Gastrocnemius medialis (tissue), 4 donors: ENCODE measurements at regions not wholly inside any gene's neighbourhood (a gene's known extent, or its start where the extent isn't known, plus 50 kb on each side); places are given as distances from the start of the nearest gene placed in this dataset.

Experiments
- ATAC-seq, 2 donors: fragments of 150-250 bp; one replicate each; pipeline ENCODE4 v1.9.1; 2016
- DNase-seq, 2 donors: peaks; one replicate each; pipeline ENCODE4 v3.0.0-alpha.2; 2019
- H3K27ac ChIP-seq, 4 donors: fragments of 200-600 bp; sonication (generic); 1 replicate in 1 of 4; 2 replicates in 3 of 4; pipeline ENCODE4 v1.5.1; 2016 to 2018; ENCODE audit warnings: mild to moderate bottlenecking in 2 of 4, moderate library complexity in 1 of 4
- H3K27me3 ChIP-seq, 3 donors: fragments of 200-600 bp; sonication (generic) in 2 of 3; 1 replicate in 1 of 3; 2 replicates in 2 of 3; pipeline versions ENCODE4 v1.5.1 to v1.6.0; 2016 to 2019; ENCODE audit warnings: mild to moderate bottlenecking in 1 of 3, moderate library complexity in 1 of 3
- H3K36me3 ChIP-seq, 2 donors: fragments of 200-600 bp; sonication (generic) in 1 of 2; one replicate each; pipeline ENCODE4 v1.5.1; 2017 to 2018
- H3K4me1 ChIP-seq, 2 donors: fragments of 200-600 bp; sonication (generic) in 1 of 2; one replicate each; pipeline ENCODE4 v1.5.1; 2016 to 2017; ENCODE audit warnings: mild to moderate bottlenecking in 2 of 2
- H3K4me3 ChIP-seq, 4 donors: fragments of 200-600 bp; sonication (generic) in 3 of 4; 1 replicate in 1 of 4; 2 replicates in 3 of 4; pipeline ENCODE4 v1.5.1; 2016 to 2019; ENCODE audit warnings: mild to moderate bottlenecking in 2 of 4
- H3K9me3 ChIP-seq, 3 donors: fragments of 200-600 bp; sonication (generic) in 2 of 3; 1 replicate in 1 of 3; 2 replicates in 2 of 3; pipeline ENCODE4 v1.5.1; 2016 to 2019
- CTCF ChIP-seq, 5 experiments: fragments of 450-650 bp in 3 of 5; fragments of 200-600 bp in 2 of 5; sonication (generic) in 2 of 5; IDR thresholded peaks in 4 of 5; conservative IDR thresholded peaks in 1 of 5; 1 replicate in 4 of 5; 2 replicates in 1 of 5; pipeline ENCODE4 v1.5.1; 2016 to 2019; ENCODE audit warnings: antibody characterized with exemption in 5 of 5, mild to moderate bottlenecking in 3 of 5, moderate library complexity in 3 of 5
- POLR2A ChIP-seq, 2 donors: fragments of 450-650 bp; IDR thresholded peaks; one replicate each; pipeline ENCODE4 v1.6.1; 2017; ENCODE audit warnings: antibody characterized with exemption in 2 of 2, mild to moderate bottlenecking in 2 of 2, moderate library complexity in 2 of 2
- in situ Hi-C, 4 donors: fragments of 200-750 bp; cut with MboI; loops; one replicate each; pipeline versions ENCODE4 v1.15.0 to v1.8.0; 2017; ENCODE audit warnings: low sequenced_read_pairs in 4 of 4
- intact Hi-C: fragments of 100-400 bp; cut with DNase I; formaldehyde crosslinking; loops from one replicate; pipeline ENCODE4 v1.15.1; 2023; ENCODE audit warnings: low total_unique reads

DNA sequence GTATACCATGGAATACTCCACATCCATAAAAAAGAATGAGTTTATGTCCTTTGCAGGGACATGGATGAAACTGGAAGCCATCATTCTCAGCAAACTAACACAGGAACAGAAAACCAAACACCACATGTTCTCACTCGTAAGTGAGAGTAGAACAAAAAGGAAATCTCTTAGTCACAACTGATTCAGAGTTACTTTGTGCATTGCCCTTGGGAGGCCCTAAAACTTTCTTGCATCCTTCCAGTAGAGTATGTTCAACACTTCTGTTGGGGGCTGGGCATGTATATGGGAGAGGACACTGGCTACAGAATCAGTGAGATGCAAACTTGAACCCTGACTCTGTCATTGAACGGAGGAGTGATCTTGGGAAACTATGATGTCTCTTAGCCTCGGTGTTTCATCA lies 147.4 kb upstream of the IRX5 start:
- in situ Hi-C loops (no loop called here), intact Hi-C loops (no loop called here)
- TF ChIP-seq CTCF (IDR thresholded peaks at IDR 0.05 in 4 of 5, conservative IDR thresholded peaks at IDR 0.05 in 1 of 5) = no peak
- TF ChIP-seq POLR2A (IDR thresholded peaks at IDR 0.05) = no peak
- H3K4me3 ChIP-seq = no peak overlapping the region
- no peak overlapping the region for H3K27ac ChIP-seq
- no peaks in the 10 kb centered on the region for H3K27me3 ChIP-seq
- peaks cover 0 to 6% (median 0%) of the 10 kb centered on the region in 3 donors for H3K9me3 ChIP-seq
- ATAC-seq (no peak), DNase-seq (no peak)
- H3K36me3 ChIP-seq = no peaks in the 10 kb centered on the region
- H3K4me1 ChIP-seq = no peaks in the 10 kb centered on the region

- Histone ChIP-seq H3K9me3 (no peaks in the 10 kb centered on the region), H3K4me3 (no peak overlapping the region), H3K36me3 (no peaks in the 10 kb centered on the region), H3K27me3 (no peaks in the 10 kb centered on the region), H3K4me1 (no peaks in the 10 kb centered on the region), H3K27ac (no peak overlapping the region)
- intact Hi-C loops = no loop called here
- TF ChIP-seq CTCF (IDR thresholded peaks at IDR 0.05 in 4 of 5, conservative IDR thresholded peaks at IDR 0.05 in 1 of 5) (no peak), POLR2A (IDR thresholded peaks at IDR 0.05) (no peak)
- DNase-seq (no peak), ATAC-seq (no peak)
- in situ Hi-C loops = no loop called here
Measured at GRCh38 chr16:54780266-54780665, 150.4 kb upstream of the IRX5 start.

DNA sequence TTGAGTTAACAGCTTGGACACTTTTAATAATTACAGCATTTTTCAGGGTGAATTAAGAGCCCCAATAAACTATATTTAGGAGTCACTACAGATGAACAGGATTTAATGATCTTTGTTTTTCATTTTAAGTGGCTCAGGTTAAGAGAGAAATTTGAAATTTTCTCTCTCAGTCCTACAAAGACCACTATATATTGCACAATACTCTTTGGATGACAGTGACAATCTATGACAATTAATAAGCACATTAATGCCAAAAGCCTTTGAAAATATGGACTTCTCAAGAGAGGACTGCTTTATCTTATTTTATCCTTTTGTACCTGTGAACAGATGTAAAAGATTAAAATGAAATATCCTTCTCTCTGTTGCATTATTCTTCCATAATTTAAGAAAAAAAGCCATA lies 151.1 kb upstream of the IRX5 start:
- in situ Hi-C loops (no loop called here), intact Hi-C loops (no loop called here)
- TF ChIP-seq CTCF (IDR thresholded peaks at IDR 0.05 in 4 of 5, conservative IDR thresholded peaks at IDR 0.05 in 1 of 5) (no peak), POLR2A (IDR thresholded peaks at IDR 0.05) (no peak)
- Histone ChIP-seq H3K27me3 (no peaks in the 10 kb centered on the region), H3K4me1 (no peaks in the 10 kb centered on the region), H3K9me3 (no peaks in the 10 kb centered on the region), H3K4me3 (no peak overlapping the region), H3K27ac (no peak overlapping the region), H3K36me3 (no peaks in the 10 kb centered on the region)
- no peak for ATAC-seq
- no peak for DNase-seq

DNA sequence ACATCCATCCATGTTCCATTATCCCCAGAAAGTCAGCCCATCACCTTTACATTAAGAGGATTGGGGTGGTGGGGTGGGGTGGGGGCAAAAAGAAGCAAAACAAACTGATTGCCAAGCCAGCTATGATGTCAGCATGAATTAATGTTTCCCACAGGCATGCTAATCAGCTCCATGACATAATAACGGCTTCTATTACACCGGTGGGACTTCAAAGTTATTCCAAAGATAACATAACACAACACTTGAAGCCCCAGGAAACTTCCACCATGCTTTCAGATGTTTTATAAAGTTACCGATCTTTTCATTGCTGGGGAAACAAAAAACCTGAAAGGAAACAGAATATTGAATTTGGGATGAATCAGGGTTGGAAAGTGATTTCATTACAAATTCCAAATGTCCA lies 155.9 kb upstream of the IRX5 start:
- no peak for TF ChIP-seq CTCF (IDR thresholded peaks at IDR 0.05 in 4 of 5, conservative IDR thresholded peaks at IDR 0.05 in 1 of 5)
- TF ChIP-seq POLR2A (IDR thresholded peaks at IDR 0.05) = no peak
- H3K36me3 ChIP-seq = no peaks in the 10 kb centered on the region
- no peak overlapping the region for H3K4me3 ChIP-seq
- no peaks in the 10 kb centered on the region for H3K27me3 ChIP-seq
- H3K4me1 ChIP-seq = no peaks in the 10 kb centered on the region
- no peak overlapping the region for H3K27ac ChIP-seq
- ATAC-seq (no peak), DNase-seq (no peak)
- no peaks in the 10 kb centered on the region for H3K9me3 ChIP-seq
- intact Hi-C loops = no loop called here
- in situ Hi-C loops = no loop called here

DNA sequence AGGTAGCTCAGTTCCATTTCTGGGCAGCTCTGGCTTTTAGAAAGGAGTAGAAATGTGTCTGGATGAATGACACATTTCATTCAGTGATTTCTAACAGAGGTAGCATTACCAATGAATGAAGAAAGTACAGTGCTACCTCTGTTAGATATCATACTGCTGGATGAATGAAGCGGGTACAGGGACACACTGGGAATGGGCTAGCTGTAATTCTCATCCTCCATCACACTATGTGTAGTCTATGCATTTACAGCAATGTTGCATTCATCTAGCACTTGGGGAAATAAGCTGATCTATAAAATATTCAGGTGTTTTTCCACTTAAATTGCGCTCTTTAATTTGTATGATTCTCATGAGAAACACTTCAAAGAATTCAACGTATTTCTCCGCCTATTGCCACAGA lies 158.3 kb upstream of the IRX5 start:
- intact Hi-C loops (no loop called here), in situ Hi-C loops (no loop called here)
- TF ChIP-seq CTCF (IDR thresholded peaks at IDR 0.05 in 4 of 5, conservative IDR thresholded peaks at IDR 0.05 in 1 of 5) (no peak), POLR2A (IDR thresholded peaks at IDR 0.05) (no peak)
- Histone ChIP-seq H3K36me3 (no peaks in the 10 kb centered on the region), H3K27ac (no peak overlapping the region), H3K4me3 (no peak overlapping the region), H3K27me3 (no peaks in the 10 kb centered on the region), H3K9me3 (no peaks in the 10 kb centered on the region), H3K4me1 (no peaks in the 10 kb centered on the region)
- DNase-seq (no peak), ATAC-seq (no peak)
